WTC11 (cell line): ENCODE measurements at regions not wholly inside any gene's neighbourhood (a gene's known extent, or its start where the extent isn't known, plus 50 kb on each side); places are given as distances from the start of the nearest gene placed in this dataset.
A peak's percentile ranks its signal among the peaks of the same experiment; 100 is the strongest.
"Not testable (repeated sequence)": the region's sequence is repeated elsewhere in the genome, so short reads cannot be mapped to it uniquely, and the experiment has no call there.

Experiments
- ATAC-seq: fragments of 200-7000 bp; cut with Tn5 transposase; 2 replicates; pipeline ENCODE4 v1.10.0; 2021; ENCODE audit warnings: mild to moderate bottlenecking, moderate library complexity
- CTCF ChIA-PET: fragments of 300-600 bp; sonication (Branson Sonifier 250); formaldehyde crosslinking; loops from one replicate; lab custom pipeline; 2021; ENCODE audit warnings: antibody characterized with exemption; lab: Charles Lee
- POLR2A ChIA-PET: fragments of 350-600 bp; sonication (Branson Sonifier 250); formaldehyde crosslinking; loops from one replicate; lab custom pipeline; 2021; ENCODE audit warnings: antibody characterized with exemption; lab: Charles Lee
- DNase-seq: peaks from one replicate; pipeline ENCODE4 v3.0.0; 2021; ENCODE audit warnings: low spot score
- H3K27ac Mint-ChIP-seq: 2 replicates; pipeline ENCODE4 v1.8.0; 2021; ENCODE audit warnings: mixed read lengths
- H3K27me3 Mint-ChIP-seq: 2 replicates; pipeline ENCODE4 v1.8.0; 2021; ENCODE audit warnings: low read depth, mild to moderate bottlenecking, moderate library complexity, mixed read lengths
- H3K36me3 Mint-ChIP-seq: 2 replicates; pipeline ENCODE4 v1.8.0; 2021; ENCODE audit warnings: mixed read lengths
- H3K4me1 Mint-ChIP-seq: 2 replicates; pipeline ENCODE4 v1.8.0; 2022; ENCODE audit warnings: mixed read lengths
- H3K4me3 Mint-ChIP-seq: 2 replicates; pipeline ENCODE4 v1.8.0; 2021; ENCODE audit warnings: mild to moderate bottlenecking, moderate library complexity, mixed read lengths
- H3K9me3 Mint-ChIP-seq: 2 replicates; pipeline ENCODE4 v1.8.0; 2021; ENCODE audit warnings: mixed read lengths
- AFF4 ChIP-seq: sonication (generic); formaldehyde crosslinking; IDR thresholded peaks from 2 replicates; pipeline ENCODE4 v1.8.1; 2023; ENCODE audit warnings: mild to moderate bottlenecking, missing genetic modification reagents, borderline replicate concordance
- CREM ChIP-seq: sonication (generic); formaldehyde crosslinking; IDR thresholded peaks from 2 replicates; pipeline ENCODE4 v1.8.1; 2022; ENCODE audit warnings: mild to moderate bottlenecking, missing genetic modification reagents, moderate library complexity
- CTCF ChIP-seq: fragments of 200-600 bp; IDR thresholded peaks from 2 replicates; pipeline ENCODE4 v1.8.0; 2022; ENCODE audit warnings: antibody characterized with exemption
- E2F5 ChIP-seq: sonication (generic); formaldehyde crosslinking; IDR thresholded peaks from 2 replicates; pipeline ENCODE4 v1.8.1; 2022; ENCODE audit warnings: mild to moderate bottlenecking, moderate library complexity, missing genetic modification reagents
- GRHL2 ChIP-seq: fragments of 250-450 bp; sonication (Bioruptor Pico); IDR thresholded peaks from 2 replicates; pipeline ENCODE4 v1.8.0; 2022; ENCODE audit warnings: mild to moderate bottlenecking, moderate library complexity; ENCODE audit not compliant: insufficient replicate concordance, severe bottlenecking
- IRF2 ChIP-seq: sonication (generic); formaldehyde crosslinking; IDR thresholded peaks from 2 replicates; pipeline ENCODE4 v1.8.0; 2022; ENCODE audit warnings: low read depth, missing genetic modification reagents, borderline replicate concordance
- MXD4 ChIP-seq: fragments of 250-450 bp; sonication (Bioruptor Pico); IDR thresholded peaks from 2 replicates; pipeline ENCODE4 v1.8.0; 2021; ENCODE audit warnings: mild to moderate bottlenecking, moderate library complexity, borderline replicate concordance
- NR2C2 ChIP-seq: sonication (generic); formaldehyde crosslinking; IDR thresholded peaks from 2 replicates; pipeline ENCODE4 v1.8.0; 2022; ENCODE audit warnings: mild to moderate bottlenecking, missing genetic modification reagents
- ZNF121 ChIP-seq: sonication (generic); formaldehyde crosslinking; IDR thresholded peaks from 2 replicates; pipeline ENCODE4 v1.8.0; 2023; ENCODE audit warnings: missing genetic modification reagents
- ZNF317 ChIP-seq: sonication (generic); formaldehyde crosslinking; IDR thresholded peaks from 2 replicates; pipeline ENCODE4 v1.8.1; 2023; ENCODE audit warnings: low read depth, mild to moderate bottlenecking, moderate library complexity, missing genetic modification reagents, borderline replicate concordance
- ZNF671 ChIP-seq: fragments of 250-450 bp; sonication (Bioruptor Pico); IDR thresholded peaks from 2 replicates; pipeline ENCODE4 v1.8.0; 2021; ENCODE audit warnings: mild to moderate bottlenecking

GRCh38 chr6:137942736-137943135 is 75.7 kb downstream of the TNFAIP3 start:
- peaks cover 14% of the 10 kb centered on the region for H3K9me3 Mint-ChIP-seq
- peaks cover 9% of the 10 kb centered on the region for H3K36me3 Mint-ChIP-seq
- TF ChIP-seq ZNF317 (CRISPR knock-in tag): no peak
- no peak for TF ChIP-seq NR2C2 (CRISPR knock-in tag)
- H3K4me1 Mint-ChIP-seq: no peaks in the 10 kb centered on the region
- no peak overlapping the region for H3K4me3 Mint-ChIP-seq
- POLR2A ChIA-PET: no interaction called here
- CTCF ChIA-PET: interaction anchor here (0.6 kb wide), 1 partner anchor 238 kb away, joined by 3 read pairs; no protein-coding TSS in a partner anchor
- H3K27ac Mint-ChIP-seq: no peak overlapping the region
- ATAC-seq: no peak
- H3K27me3 Mint-ChIP-seq: no peaks in the 10 kb centered on the region
- DNase-seq: no peak

- H3K9me3 Mint-ChIP-seq, ATAC-seq, H3K4me3 Mint-ChIP-seq, H3K27me3 Mint-ChIP-seq, POLR2A ChIA-PET, H3K4me1 Mint-ChIP-seq, H3K36me3 Mint-ChIP-seq, DNase-seq, H3K27ac Mint-ChIP-seq: not testable (repeated sequence)
- CTCF ChIA-PET: interaction anchor here (0.8 to 2.7 kb wide), 22 partner anchors 18 to 249 kb away, joined by 3 to 17 read pairs (median 4); no protein-coding TSS in a partner anchor
Observed at GRCh38 chr6:137944381-137944780, 77.3 kb downstream of the TNFAIP3 start.

GRCh38 chr6:137944793-137945498 is 77.9 kb downstream of the TNFAIP3 start:
- no peak for DNase-seq
- Mint-ChIP-seq H3K4me3 (no peak overlapping the region), H3K9me3 (no peaks in the 10 kb centered on the region), H3K27me3 (no peaks in the 10 kb centered on the region; the same call in 1 of the 2 replicates), H3K36me3 (no peaks in the 10 kb centered on the region), H3K4me1 (peaks cover 2% of the 10 kb centered on the region), H3K27ac (no peak overlapping the region)
- ChIA-PET POLR2A (no interaction called here), CTCF (interaction anchor here (0.7 to 2.7 kb wide), 23 partner anchors 18 to 249 kb away, joined by 3 to 17 read pairs (median 4); no protein-coding TSS in a partner anchor)
- TF ChIP-seq CTCF (peak; percentile 49), MXD4 (CRISPR knock-in tag) (no peak)
- peak; percentile 84 for ATAC-seq

- Mint-ChIP-seq H3K9me3 (peaks cover 8% of the 10 kb centered on the region), H3K4me1 (peaks cover 6% of the 10 kb centered on the region), H3K27me3 (no peaks in the 10 kb centered on the region; the same call in 1 of the 2 replicates), H3K27ac (no peak overlapping the region)
- POLR2A ChIA-PET: no interaction called here
- no peak for ATAC-seq
- no peak for DNase-seq
- no peak for TF ChIP-seq CREM (CRISPR knock-in tag)
- TF ChIP-seq E2F5: no peak
- TF ChIP-seq, all 79 proteins: peak for 0
- Mint-ChIP-seq H3K36me3 (no peaks in the 10 kb centered on the region), H3K4me3 (no peak overlapping the region)
- CTCF ChIA-PET: interaction anchor here (1.0 to 1.5 kb wide), 2 partner anchors 26 to 57 kb away, joined by 3 read pairs; no protein-coding TSS in a partner anchor
Observed at GRCh38 chr6:137949686-137950390, 82.8 kb downstream of the TNFAIP3 start.

GRCh38 chr6:137950581-137950980 is 83.5 kb downstream of the TNFAIP3 start:
- CTCF ChIA-PET: interaction anchor here (1.1 to 1.5 kb wide), 4 partner anchors 56 to 242 kb away, joined by 3 read pairs; no protein-coding TSS in a partner anchor
- H3K27ac Mint-ChIP-seq: no peak overlapping the region
- TF ChIP-seq IRF2 (CRISPR knock-in tag): no peak
- TF ChIP-seq ZNF121 (CRISPR knock-in tag): no peak
- TF ChIP-seq GRHL2 (CRISPR knock-in tag): no peak
- TF ChIP-seq AFF4 (CRISPR knock-in tag): no peak
- TF ChIP-seq ZNF671 (CRISPR knock-in tag): no peak
- TF ChIP-seq CTCF: no peak

More at GRCh38 chr6:137950581-137950980, 83.5 kb downstream of the TNFAIP3 start:
- POLR2A ChIA-PET: no interaction called here
- Mint-ChIP-seq H3K36me3 (no peaks in the 10 kb centered on the region), H3K27me3 (no peaks in the 10 kb centered on the region; the same call in 1 of the 2 replicates), H3K9me3 (peaks cover 13% of the 10 kb centered on the region), H3K4me1 (peaks cover 10% of the 10 kb centered on the region), H3K4me3 (no peak overlapping the region)
- ATAC-seq: no peak
- no peak for DNase-seq
